GM12873 (cell line): ENCODE measurements at regions not wholly inside any gene's neighbourhood (a gene's known extent, or its start where the extent isn't known, plus 50 kb on each side); places are given as distances from the start of the nearest gene placed in this dataset.

Source experiments
- TF ChIP-seq, protein P1 (sequence below): IDR thresholded peaks from 2 replicates; pipeline ENCODE4 v1.5.1; 2012; ENCODE audit warnings: low read depth, mild to moderate bottlenecking, moderate library complexity, low read length, control low read depth; ENCODE audit not compliant: insufficient read depth; ENCODE audit errors: missing control alignments

GRCh38 chr3:25915673-25916072 lies 125.8 kb downstream of the OXSM start:
- TF ChIP-seq, protein P1, sequence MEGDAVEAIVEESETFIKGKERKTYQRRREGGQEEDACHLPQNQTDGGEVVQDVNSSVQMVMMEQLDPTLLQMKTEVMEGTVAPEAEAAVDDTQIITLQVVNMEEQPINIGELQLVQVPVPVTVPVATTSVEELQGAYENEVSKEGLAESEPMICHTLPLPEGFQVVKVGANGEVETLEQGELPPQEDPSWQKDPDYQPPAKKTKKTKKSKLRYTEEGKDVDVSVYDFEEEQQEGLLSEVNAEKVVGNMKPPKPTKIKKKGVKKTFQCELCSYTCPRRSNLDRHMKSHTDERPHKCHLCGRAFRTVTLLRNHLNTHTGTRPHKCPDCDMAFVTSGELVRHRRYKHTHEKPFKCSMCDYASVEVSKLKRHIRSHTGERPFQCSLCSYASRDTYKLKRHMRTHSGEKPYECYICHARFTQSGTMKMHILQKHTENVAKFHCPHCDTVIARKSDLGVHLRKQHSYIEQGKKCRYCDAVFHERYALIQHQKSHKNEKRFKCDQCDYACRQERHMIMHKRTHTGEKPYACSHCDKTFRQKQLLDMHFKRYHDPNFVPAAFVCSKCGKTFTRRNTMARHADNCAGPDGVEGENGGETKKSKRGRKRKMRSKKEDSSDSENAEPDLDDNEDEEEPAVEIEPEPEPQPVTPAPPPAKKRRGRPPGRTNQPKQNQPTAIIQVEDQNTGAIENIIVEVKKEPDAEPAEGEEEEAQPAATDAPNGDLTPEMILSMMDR = no peak

DNA sequence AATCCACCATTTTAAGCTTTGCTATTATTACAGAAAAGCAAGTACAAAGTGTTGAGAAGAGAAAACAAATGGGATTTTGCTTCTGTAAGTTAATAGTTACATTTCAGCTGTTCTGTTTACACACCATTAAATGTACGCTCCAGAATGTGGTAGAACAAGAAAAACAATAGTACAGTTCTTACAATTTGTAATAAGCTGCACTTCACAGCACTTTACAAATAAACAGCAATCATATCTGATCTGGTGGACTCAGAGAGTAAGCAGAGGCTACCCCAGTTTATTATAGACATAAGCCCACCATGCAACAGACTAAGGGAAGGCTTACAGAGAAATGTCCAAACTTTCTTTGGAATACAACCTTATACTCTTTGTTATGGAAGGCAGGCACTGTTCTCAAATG lies 126.4 kb downstream of the OXSM start:
- TF ChIP-seq, protein P1 = no peak

- TF ChIP-seq, protein P1 = no peak
Observed at GRCh38 chr3:25938566-25939325, 148.9 kb downstream of the OXSM start.

GRCh38 chr3:25940935-25941334 lies 151.0 kb downstream of the OXSM start:
- TF ChIP-seq, protein P1 = no peak

DNA sequence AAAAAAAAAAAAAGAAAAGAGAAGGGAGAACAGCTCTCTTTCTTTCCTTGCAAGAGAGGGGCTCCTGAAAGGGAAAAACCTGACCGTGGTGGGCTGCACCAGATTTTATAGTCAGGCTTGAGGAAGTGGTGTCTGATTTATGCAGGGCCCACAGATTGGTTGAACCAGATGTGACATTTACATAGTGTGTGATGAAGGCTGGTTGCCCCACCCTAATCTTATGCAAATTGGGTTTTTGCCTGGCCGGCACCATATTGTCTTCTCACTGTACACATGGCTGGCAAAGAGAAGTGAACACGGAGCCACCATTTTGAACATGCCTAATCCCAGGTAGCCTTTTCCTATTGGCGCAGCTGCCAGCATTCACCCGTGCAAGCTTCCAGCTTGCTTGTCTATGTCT lies 154.4 kb downstream of the OXSM start:
- TF ChIP-seq, protein P1 = no peak

DNA sequence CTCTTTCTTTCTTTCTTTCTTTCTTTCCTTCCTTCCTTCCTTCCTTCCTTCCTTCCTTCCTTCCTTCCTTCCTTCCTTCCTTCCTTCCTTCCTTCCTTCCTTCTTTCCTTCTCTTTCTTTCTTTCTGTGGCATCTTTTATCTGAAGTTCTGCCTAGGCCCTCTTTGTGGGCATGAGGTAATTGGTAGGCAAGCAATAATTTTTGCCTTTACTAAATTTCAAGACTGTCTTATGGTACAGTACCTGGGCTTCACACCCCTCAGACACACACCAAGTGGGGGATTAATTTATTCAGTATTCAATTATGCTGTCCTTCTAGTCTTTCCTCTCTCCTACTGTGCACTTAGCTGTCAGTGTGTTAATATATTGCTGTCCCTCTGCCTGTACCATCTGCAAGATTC lies 155.5 kb downstream of the OXSM start:
- TF ChIP-seq, protein P1 = no peak

GRCh38 chr3:25945836-25946235 lies 155.9 kb downstream of the OXSM start:
- TF ChIP-seq, protein P1 = no peak
